ENCODE measurements at regions not wholly inside any gene's neighbourhood (a gene's known extent, or its start where the extent isn't known, plus 50 kb on each side); places are given as distances from the start of the nearest gene placed in this dataset.

GRCh38 chr15:24898715-24899272, 56.0 kb upstream of the SNRPN start:
- TF ChIP-seq, protein P1, sequence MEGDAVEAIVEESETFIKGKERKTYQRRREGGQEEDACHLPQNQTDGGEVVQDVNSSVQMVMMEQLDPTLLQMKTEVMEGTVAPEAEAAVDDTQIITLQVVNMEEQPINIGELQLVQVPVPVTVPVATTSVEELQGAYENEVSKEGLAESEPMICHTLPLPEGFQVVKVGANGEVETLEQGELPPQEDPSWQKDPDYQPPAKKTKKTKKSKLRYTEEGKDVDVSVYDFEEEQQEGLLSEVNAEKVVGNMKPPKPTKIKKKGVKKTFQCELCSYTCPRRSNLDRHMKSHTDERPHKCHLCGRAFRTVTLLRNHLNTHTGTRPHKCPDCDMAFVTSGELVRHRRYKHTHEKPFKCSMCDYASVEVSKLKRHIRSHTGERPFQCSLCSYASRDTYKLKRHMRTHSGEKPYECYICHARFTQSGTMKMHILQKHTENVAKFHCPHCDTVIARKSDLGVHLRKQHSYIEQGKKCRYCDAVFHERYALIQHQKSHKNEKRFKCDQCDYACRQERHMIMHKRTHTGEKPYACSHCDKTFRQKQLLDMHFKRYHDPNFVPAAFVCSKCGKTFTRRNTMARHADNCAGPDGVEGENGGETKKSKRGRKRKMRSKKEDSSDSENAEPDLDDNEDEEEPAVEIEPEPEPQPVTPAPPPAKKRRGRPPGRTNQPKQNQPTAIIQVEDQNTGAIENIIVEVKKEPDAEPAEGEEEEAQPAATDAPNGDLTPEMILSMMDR (conservative IDR thresholded peaks at IDR 0.05; ENCODE audit: low read length): no peak
- no peak for DNase-seq (ENCODE audit: low read depth)
- H3K4me3 ChIP-seq (ENCODE audit: low read length): no peak overlapping the region

- no peak for DNase-seq (ENCODE audit: low read depth)
- TF ChIP-seq, protein P1 (conservative IDR thresholded peaks at IDR 0.05; ENCODE audit: low read length): no peak
Measured at GRCh38 chr15:24899367-24899766, 55.4 kb upstream of the SNRPN start.

GRCh38 chr15:24899795-24900194, 55.0 kb upstream of the SNRPN start:
- H3K4me3 ChIP-seq (ENCODE audit: low read length): no peak overlapping the region
- no peak for DNase-seq (ENCODE audit: low read depth)
- TF ChIP-seq, protein P1 (conservative IDR thresholded peaks at IDR 0.05; ENCODE audit: low read length): no peak

More at GRCh38 chr15:24899367-24899766, 55.4 kb upstream of the SNRPN start:
- H3K4me3 ChIP-seq (ENCODE audit: low read length): no peak overlapping the region

- no peak overlapping the region for H3K4me3 ChIP-seq (ENCODE audit: low read length)
- TF ChIP-seq, protein P1 (conservative IDR thresholded peaks at IDR 0.05; ENCODE audit: low read length): no peak
- no peak for DNase-seq (ENCODE audit: low read depth)
Measured at GRCh38 chr15:24901409-24901808, 53.4 kb upstream of the SNRPN start.

All from AG10803 (cell line).